ENCODE measurements at regions not wholly inside any gene's neighbourhood (a gene's known extent, or its start where the extent isn't known, plus 50 kb on each side); places are given as distances from the start of the nearest gene placed in this dataset.

DNA sequence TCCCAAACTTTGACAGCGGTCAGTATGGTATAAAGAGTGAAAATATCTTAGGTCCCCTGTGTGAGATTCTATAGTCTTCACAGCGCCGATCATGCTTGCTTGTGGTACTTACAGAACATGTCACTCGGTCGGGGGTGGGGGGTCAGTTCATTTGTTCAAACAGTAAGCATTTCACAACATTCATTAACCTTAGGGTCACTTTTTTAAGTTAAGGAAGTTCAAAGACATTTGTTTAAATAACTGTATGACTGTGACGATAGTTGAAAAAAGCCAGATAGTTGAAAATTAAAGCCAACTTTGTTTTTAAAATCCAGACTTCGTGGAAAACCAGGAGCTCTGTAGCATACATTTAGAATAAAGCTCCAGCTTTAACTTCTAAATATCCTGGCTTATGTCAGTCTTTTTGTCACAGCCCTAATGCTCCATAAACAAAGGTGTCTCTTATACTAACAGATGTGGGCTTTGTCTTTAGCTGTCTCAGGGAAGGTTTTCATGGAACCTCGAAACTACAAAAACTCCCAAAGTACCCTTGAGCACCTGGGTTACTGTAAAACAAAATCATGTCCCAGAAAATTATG lies 57.9 kb upstream of the PHACTR2 start:
- no peak for TF ChIP-seq SPI1 (IDR thresholded peaks at IDR 0.05; ENCODE audit: borderline replicate concordance, low read depth)
- no peak for TF ChIP-seq POLR2AphosphoS5 (IDR thresholded peaks at IDR 0.05; ENCODE audit: low read depth)
- TF ChIP-seq, protein P1, sequence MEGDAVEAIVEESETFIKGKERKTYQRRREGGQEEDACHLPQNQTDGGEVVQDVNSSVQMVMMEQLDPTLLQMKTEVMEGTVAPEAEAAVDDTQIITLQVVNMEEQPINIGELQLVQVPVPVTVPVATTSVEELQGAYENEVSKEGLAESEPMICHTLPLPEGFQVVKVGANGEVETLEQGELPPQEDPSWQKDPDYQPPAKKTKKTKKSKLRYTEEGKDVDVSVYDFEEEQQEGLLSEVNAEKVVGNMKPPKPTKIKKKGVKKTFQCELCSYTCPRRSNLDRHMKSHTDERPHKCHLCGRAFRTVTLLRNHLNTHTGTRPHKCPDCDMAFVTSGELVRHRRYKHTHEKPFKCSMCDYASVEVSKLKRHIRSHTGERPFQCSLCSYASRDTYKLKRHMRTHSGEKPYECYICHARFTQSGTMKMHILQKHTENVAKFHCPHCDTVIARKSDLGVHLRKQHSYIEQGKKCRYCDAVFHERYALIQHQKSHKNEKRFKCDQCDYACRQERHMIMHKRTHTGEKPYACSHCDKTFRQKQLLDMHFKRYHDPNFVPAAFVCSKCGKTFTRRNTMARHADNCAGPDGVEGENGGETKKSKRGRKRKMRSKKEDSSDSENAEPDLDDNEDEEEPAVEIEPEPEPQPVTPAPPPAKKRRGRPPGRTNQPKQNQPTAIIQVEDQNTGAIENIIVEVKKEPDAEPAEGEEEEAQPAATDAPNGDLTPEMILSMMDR (IDR thresholded peaks at IDR 0.05; ENCODE audit: insufficient read depth, low read length) = no peak
- TF ChIP-seq GABPA (IDR thresholded peaks at IDR 0.05; ENCODE audit: low read depth) = no peak
- TF ChIP-seq, protein P2, sequence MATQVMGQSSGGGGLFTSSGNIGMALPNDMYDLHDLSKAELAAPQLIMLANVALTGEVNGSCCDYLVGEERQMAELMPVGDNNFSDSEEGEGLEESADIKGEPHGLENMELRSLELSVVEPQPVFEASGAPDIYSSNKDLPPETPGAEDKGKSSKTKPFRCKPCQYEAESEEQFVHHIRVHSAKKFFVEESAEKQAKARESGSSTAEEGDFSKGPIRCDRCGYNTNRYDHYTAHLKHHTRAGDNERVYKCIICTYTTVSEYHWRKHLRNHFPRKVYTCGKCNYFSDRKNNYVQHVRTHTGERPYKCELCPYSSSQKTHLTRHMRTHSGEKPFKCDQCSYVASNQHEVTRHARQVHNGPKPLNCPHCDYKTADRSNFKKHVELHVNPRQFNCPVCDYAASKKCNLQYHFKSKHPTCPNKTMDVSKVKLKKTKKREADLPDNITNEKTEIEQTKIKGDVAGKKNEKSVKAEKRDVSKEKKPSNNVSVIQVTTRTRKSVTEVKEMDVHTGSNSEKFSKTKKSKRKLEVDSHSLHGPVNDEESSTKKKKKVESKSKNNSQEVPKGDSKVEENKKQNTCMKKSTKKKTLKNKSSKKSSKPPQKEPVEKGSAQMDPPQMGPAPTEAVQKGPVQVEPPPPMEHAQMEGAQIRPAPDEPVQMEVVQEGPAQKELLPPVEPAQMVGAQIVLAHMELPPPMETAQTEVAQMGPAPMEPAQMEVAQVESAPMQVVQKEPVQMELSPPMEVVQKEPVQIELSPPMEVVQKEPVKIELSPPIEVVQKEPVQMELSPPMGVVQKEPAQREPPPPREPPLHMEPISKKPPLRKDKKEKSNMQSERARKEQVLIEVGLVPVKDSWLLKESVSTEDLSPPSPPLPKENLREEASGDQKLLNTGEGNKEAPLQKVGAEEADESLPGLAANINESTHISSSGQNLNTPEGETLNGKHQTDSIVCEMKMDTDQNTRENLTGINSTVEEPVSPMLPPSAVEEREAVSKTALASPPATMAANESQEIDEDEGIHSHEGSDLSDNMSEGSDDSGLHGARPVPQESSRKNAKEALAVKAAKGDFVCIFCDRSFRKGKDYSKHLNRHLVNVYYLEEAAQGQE (IDR thresholded peaks at IDR 0.05; ENCODE audit: insufficient replicate concordance, low read depth) = no peak
- Histone ChIP-seq H3K27me3 (ENCODE audit: insufficient read depth, poor library complexity, severe bottlenecking) (no peaks in the 10 kb centered on the region), H3K27ac (replicated peaks) (no peak overlapping the region), H3K4me3 (replicated peaks; ENCODE audit: insufficient read depth, low read length) (no peak overlapping the region)
- no peak for DNase-seq (ENCODE audit: low read depth in 1 of 2, low spot score in 1 of 2)

DNA sequence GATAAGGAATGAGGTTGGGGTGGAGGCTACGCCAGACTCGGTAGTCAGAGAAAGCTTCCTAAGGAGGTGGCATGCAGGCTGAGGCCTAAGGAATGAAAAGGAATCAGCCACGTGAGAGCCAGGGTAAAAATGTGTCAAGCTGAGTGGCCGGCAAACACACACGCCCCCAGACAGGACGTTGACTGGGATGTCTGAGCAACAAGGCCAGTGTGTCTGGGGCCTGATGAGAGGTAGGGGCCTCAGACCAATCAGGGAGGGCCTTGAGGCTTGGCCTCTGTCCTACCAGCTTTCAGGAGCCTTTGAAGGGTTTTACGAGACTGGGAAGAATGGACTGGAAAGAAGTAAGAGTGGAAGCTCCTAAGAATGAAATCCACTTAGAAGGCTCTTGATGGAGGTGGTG lies 61.0 kb upstream of the PHACTR2 start:
- Histone ChIP-seq H3K27me3 (ENCODE audit: insufficient read depth, poor library complexity, severe bottlenecking) (no peaks in the 10 kb centered on the region), H3K27ac (replicated peaks) (no peak overlapping the region), H3K4me3 (replicated peaks; ENCODE audit: insufficient read depth, low read length) (no peak overlapping the region)
- no peak for TF ChIP-seq POLR2AphosphoS5 (IDR thresholded peaks at IDR 0.05; ENCODE audit: low read depth)
- TF ChIP-seq GABPA (IDR thresholded peaks at IDR 0.05; ENCODE audit: low read depth) = no peak
- TF ChIP-seq, protein P1 (IDR thresholded peaks at IDR 0.05; ENCODE audit: insufficient read depth, low read length) = no peak
- TF ChIP-seq SPI1 (IDR thresholded peaks at IDR 0.05; ENCODE audit: borderline replicate concordance, low read depth) = no peak
- TF ChIP-seq, protein P2 (IDR thresholded peaks at IDR 0.05; ENCODE audit: insufficient replicate concordance, low read depth) = no peak
- DNase-seq (ENCODE audit: low read depth in 1 of 2, low spot score in 1 of 2) = no peak

DNA sequence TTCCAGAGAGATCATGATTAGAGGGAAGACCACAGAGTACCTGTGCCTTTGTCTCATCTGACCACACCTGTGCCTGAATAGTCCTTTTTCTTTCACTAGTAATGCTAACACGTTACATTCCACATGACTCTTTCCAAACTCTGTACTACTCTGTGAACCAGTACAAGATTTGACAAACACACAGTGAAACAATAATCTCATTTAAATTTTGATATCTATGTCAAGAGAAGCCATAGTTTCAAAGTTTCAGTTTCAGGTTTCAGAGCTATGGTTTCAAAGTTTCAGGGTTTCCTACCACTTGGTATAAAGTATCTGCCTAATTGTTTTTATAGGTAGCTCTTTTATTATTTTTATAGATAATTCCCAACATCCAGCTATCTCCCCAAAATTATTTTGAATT lies 62.0 kb upstream of the PHACTR2 start:
- H3K4me3 ChIP-seq (replicated peaks; ENCODE audit: insufficient read depth, low read length) = no peak overlapping the region
- no peak overlapping the region for H3K27ac ChIP-seq (replicated peaks)
- no peak for DNase-seq (ENCODE audit: low read depth in 1 of 2, low spot score in 1 of 2)

More for the DNA sequence above, 62.0 kb upstream of the PHACTR2 start:
- no peaks in the 10 kb centered on the region for H3K27me3 ChIP-seq (ENCODE audit: insufficient read depth, poor library complexity, severe bottlenecking)
- TF ChIP-seq SPI1 (IDR thresholded peaks at IDR 0.05; ENCODE audit: borderline replicate concordance, low read depth) (no peak), POLR2AphosphoS5 (IDR thresholded peaks at IDR 0.05; ENCODE audit: low read depth) (no peak), GABPA (IDR thresholded peaks at IDR 0.05; ENCODE audit: low read depth) (no peak)
- TF ChIP-seq, protein P1 (IDR thresholded peaks at IDR 0.05; ENCODE audit: insufficient read depth, low read length) = no peak
- TF ChIP-seq, protein P2 (IDR thresholded peaks at IDR 0.05; ENCODE audit: insufficient replicate concordance, low read depth) = no peak
